RWPE2 (cell line): ENCODE measurements at regions not wholly inside any gene's neighbourhood (a gene's known extent, or its start where the extent isn't known, plus 50 kb on each side); places are given as distances from the start of the nearest gene placed in this dataset.

Experiments
- ATAC-seq: fragments of 200-7000 bp; cut with Tn5 transposase; 3 replicates; pipeline ENCODE4 v1.9.1; 2021; ENCODE audit warnings: low read depth
- DNase-seq: peaks from one replicate; pipeline ENCODE4 v3.0.0-alpha.2; 2020; ENCODE audit warnings: low spot score
- H3K27ac ChIP-seq: fragments of 450-650 bp; 2 replicates; pipeline ENCODE4 v1.5.1; 2017; ENCODE audit warnings: mild to moderate bottlenecking; ENCODE audit not compliant: poor library complexity, severe bottlenecking
- H3K27me3 ChIP-seq: fragments of 250-450 bp; sonication (Bioruptor Pico); 2 replicates; pipeline ENCODE4 v1.5.1; 2021; ENCODE audit warnings: mild to moderate bottlenecking, moderate library complexity; ENCODE audit not compliant: insufficient read depth, poor library complexity, severe bottlenecking
- H3K36me3 ChIP-seq: fragments of 250-450 bp; sonication (Bioruptor Pico); 2 replicates; pipeline ENCODE4 v1.5.1; 2020; ENCODE audit warnings: low read depth, mild to moderate bottlenecking, moderate library complexity
- H3K4me1 ChIP-seq: fragments of 250-450 bp; sonication (Bioruptor Pico); 2 replicates; pipeline ENCODE4 v1.5.1; 2021; ENCODE audit warnings: mild to moderate bottlenecking, moderate library complexity; ENCODE audit not compliant: insufficient read depth, poor library complexity, severe bottlenecking
- H3K4me3 ChIP-seq: fragments of 250-450 bp; sonication (Bioruptor Pico); 2 replicates; pipeline ENCODE4 v1.5.1; 2021; ENCODE audit warnings: mild to moderate bottlenecking, moderate library complexity; ENCODE audit not compliant: severe bottlenecking
- H3K9me3 ChIP-seq: fragments of 250-450 bp; sonication (Bioruptor Pico); 2 replicates; pipeline ENCODE4 v1.5.1; 2021; ENCODE audit warnings: mild to moderate bottlenecking, moderate library complexity; ENCODE audit not compliant: severe bottlenecking
- CTCF ChIP-seq: fragments of 450-650 bp; IDR thresholded peaks from one replicate; pipeline ENCODE4 v1.5.1; 2017; ENCODE audit warnings: mild to moderate bottlenecking, moderate library complexity; ENCODE audit not compliant: poor library complexity, severe bottlenecking

- Histone ChIP-seq H3K36me3 (no peaks in the 10 kb centered on the region), H3K27ac (no peak overlapping the region), H3K9me3 (no peaks in the 10 kb centered on the region), H3K4me1 (peaks cover 4% of the 10 kb centered on the region), H3K27me3 (no peaks in the 10 kb centered on the region), H3K4me3 (no peak overlapping the region)
- no peak for TF ChIP-seq CTCF
- DNase-seq (no peak), ATAC-seq (no peak)
These were observed 243.4 kb upstream of the SALL1 start for GRCh38 chr16:51394421-51394820.

- H3K4me3 ChIP-seq: no peak overlapping the region
- no peaks in the 10 kb centered on the region for H3K9me3 ChIP-seq
- H3K27me3 ChIP-seq: no peaks in the 10 kb centered on the region
- peaks cover 4% of the 10 kb centered on the region for H3K4me1 ChIP-seq
- no peaks in the 10 kb centered on the region for H3K36me3 ChIP-seq
- no peak overlapping the region for H3K27ac ChIP-seq
- ATAC-seq (no peak), DNase-seq (no peak)
- no peak for TF ChIP-seq CTCF
These were observed 242.4 kb upstream of the SALL1 start for GRCh38 chr16:51393381-51394005.

GRCh38 chr16:51392521-51393187, 241.6 kb upstream of the SALL1 start:
- ATAC-seq (no peak), DNase-seq (no peak)
- H3K9me3 ChIP-seq: no peaks in the 10 kb centered on the region
- TF ChIP-seq CTCF: no peak
- H3K36me3 ChIP-seq: no peaks in the 10 kb centered on the region
- H3K27ac ChIP-seq: no peak overlapping the region
- H3K4me1 ChIP-seq: peaks cover 4% of the 10 kb centered on the region
- no peak overlapping the region for H3K4me3 ChIP-seq
- H3K27me3 ChIP-seq: no peaks in the 10 kb centered on the region

- DNase-seq: no peak
- Histone ChIP-seq H3K36me3 (no peaks in the 10 kb centered on the region), H3K4me1 (peaks cover 4% of the 10 kb centered on the region), H3K27ac (no peak overlapping the region), H3K27me3 (no peaks in the 10 kb centered on the region), H3K4me3 (no peak overlapping the region), H3K9me3 (no peaks in the 10 kb centered on the region)
- no peak for TF ChIP-seq CTCF
- no peak for ATAC-seq
These were observed 240.9 kb upstream of the SALL1 start for GRCh38 chr16:51391798-51392511.
